GM12873 (cell line): ENCODE measurements at regions not wholly inside any gene's neighbourhood (a gene's known extent, or its start where the extent isn't known, plus 50 kb on each side); places are given as distances from the start of the nearest gene placed in this dataset.

ENCODE experiments used
- TF ChIP-seq, protein P1 (sequence below): IDR thresholded peaks from 2 replicates; pipeline ENCODE4 v1.5.1; 2012; ENCODE audit warnings: low read depth, mild to moderate bottlenecking, moderate library complexity, low read length, control low read depth; ENCODE audit not compliant: insufficient read depth; ENCODE audit errors: missing control alignments

DNA sequence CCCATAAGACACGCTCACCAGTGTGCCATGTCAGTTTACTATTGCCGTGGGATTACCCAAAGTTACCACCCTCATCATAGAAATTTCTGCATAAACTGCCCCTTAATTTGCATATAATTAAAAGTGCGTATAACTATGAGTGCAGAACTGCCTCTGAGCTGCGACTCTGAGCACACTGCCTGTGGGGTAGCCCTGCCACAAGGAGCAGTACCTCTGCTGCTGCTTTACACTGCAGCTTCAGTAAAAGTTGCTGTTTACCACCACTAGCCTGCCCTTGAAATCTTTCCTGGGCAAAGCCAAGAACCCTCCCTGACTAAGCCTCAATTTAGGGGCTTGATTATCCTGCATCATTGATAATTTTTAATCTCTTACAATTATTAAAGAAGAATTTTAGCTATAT is 213.9 kb upstream of the MAP2 start:
- TF ChIP-seq, protein P1, sequence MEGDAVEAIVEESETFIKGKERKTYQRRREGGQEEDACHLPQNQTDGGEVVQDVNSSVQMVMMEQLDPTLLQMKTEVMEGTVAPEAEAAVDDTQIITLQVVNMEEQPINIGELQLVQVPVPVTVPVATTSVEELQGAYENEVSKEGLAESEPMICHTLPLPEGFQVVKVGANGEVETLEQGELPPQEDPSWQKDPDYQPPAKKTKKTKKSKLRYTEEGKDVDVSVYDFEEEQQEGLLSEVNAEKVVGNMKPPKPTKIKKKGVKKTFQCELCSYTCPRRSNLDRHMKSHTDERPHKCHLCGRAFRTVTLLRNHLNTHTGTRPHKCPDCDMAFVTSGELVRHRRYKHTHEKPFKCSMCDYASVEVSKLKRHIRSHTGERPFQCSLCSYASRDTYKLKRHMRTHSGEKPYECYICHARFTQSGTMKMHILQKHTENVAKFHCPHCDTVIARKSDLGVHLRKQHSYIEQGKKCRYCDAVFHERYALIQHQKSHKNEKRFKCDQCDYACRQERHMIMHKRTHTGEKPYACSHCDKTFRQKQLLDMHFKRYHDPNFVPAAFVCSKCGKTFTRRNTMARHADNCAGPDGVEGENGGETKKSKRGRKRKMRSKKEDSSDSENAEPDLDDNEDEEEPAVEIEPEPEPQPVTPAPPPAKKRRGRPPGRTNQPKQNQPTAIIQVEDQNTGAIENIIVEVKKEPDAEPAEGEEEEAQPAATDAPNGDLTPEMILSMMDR = no peak

DNA sequence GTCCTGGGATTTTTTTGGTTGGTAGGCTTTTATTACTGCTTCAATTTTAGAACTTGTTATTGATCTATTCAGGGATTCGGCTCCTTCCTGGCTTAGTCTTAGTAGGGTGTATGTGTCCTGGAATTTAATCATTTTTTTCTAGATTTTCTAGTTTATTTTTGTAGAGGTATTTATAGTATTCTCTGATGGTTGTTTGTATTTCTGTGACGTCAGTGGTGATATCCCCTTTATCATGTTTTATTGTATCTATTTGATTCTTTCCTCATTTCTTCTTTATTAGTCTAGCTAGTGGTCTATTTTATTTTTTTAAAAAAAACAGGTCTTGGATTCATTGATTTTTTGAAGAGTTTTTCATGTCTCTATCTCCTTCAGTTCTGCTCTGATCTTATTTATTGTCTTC is 193.3 kb upstream of the MAP2 start:
- TF ChIP-seq, protein P1 = no peak

DNA sequence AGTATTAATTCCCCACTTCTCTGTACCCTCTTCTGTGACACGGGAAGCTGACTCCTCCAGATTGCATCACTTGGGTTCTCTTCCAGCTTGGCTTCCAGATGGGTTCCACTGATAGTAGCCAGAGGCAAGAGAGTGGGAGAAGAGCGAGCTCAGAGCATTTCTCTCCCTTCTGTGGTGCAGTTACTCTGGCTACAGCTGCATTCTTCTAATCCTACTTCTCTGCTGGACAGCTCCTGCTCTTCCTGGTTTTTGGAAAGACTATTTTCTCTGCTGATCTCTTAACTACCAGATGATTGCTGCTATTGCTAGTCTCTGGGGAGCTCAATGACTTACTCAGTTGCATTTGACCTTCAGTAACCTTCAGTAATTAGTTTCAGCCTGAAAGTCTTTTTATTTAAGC is 187.5 kb upstream of the MAP2 start:
- TF ChIP-seq, protein P1 = no peak

- TF ChIP-seq, protein P1 = no peak
Measured at GRCh38 chr2:209238765-209239584, 184.9 kb upstream of the MAP2 start.

DNA sequence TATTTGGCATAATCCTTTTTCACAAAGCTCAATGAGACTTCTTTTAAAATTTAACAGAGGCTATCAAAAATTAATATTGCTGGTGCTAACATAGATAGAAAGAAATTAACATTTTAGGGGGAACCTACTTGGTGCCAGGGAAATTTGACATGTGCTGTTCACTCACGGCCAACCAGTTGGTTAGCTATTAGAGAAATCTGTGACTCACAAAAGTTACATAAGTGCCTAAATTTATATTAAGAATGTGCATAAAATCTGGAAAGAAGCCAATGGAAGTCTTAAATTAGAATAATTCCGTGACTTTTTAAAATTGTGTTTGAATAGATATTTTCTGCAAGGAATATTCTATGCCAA is 184.3 kb upstream of the MAP2 start:
- TF ChIP-seq, protein P1 = no peak

DNA sequence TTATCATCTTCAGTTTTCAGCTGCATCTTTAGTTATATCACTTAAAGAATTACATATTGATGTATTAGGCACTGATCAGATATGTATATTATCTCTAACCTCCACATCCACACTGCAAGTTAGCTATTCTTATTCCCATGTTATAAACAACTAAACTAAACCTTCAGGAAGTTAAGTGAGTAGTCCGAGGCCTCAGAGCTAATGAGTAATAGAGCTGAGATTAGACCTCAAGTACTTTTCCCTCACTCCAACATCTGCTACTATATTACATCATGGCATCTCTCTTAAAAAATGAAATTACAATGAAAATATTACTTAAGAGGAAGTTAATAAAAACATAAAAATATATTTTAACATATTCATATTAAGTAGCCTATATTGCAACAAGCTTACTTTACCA is 183.6 kb upstream of the MAP2 start:
- TF ChIP-seq, protein P1 = no peak

GRCh38 chr2:209253544-209253943 is 170.3 kb upstream of the MAP2 start:
- TF ChIP-seq, protein P1 = no peak
